Right lobe of liver (tissue), 6 donors: ENCODE measurements at regions not wholly inside any gene's neighbourhood (a gene's known extent, or its start where the extent isn't known, plus 50 kb on each side); places are given as distances from the start of the nearest gene placed in this dataset.

Experiments used
- ATAC-seq, 4 donors: fragments of 200-7000 bp; cut with Tn5 transposase; one replicate each; pipeline ENCODE4 v1.9.1; 2020; ENCODE audit warnings: mild to moderate bottlenecking in 4 of 4, moderate library complexity in 4 of 4
- DNase-seq, 3 donors: peaks; one replicate each; pipeline ENCODE4 v3.0.0-alpha.2; 2020
- H3K27ac ChIP-seq, 3 donors: fragments of 200-600 bp; one replicate each; pipeline ENCODE4 v1.8.0; 2022
- H3K27me3 ChIP-seq, 2 donors: fragments of 200-600 bp; one replicate each; pipeline ENCODE4 v1.8.0; 2022
- H3K36me3 ChIP-seq, 4 donors: fragments of 200-600 bp; sonication (generic) in 1 of 4; one replicate each; pipeline versions ENCODE4 v1.5.1 to v1.8.0; 2017 to 2022; ENCODE audit warnings: control low read depth in 1 of 4
- H3K4me1 ChIP-seq, 4 donors: fragments of 200-600 bp; sonication (generic) in 1 of 4; one replicate each; pipeline versions ENCODE4 v1.5.1 to v1.8.0; 2017 to 2022; ENCODE audit warnings: control low read depth in 1 of 4
- H3K4me3 ChIP-seq, 3 donors: fragments of 200-600 bp; one replicate each; pipeline ENCODE4 v1.8.0; 2022
- H3K9me3 ChIP-seq, 4 donors: fragments of 200-600 bp; sonication (generic) in 1 of 4; one replicate each; pipeline versions ENCODE4 v1.5.1 to v1.8.0; 2017 to 2022; ENCODE audit warnings: control low read depth in 1 of 4
- CTCF ChIP-seq, 4 donors: fragments of 200-600 bp in 3 of 4; fragments of 450-650 bp in 1 of 4; IDR thresholded peaks; one replicate each; pipeline versions ENCODE4 v1.5.1 to v1.8.0; 2016 to 2022; ENCODE audit warnings: antibody characterized with exemption in 4 of 4, mild to moderate bottlenecking in 2 of 4
- POLR2A ChIP-seq: fragments of 450-650 bp; IDR thresholded peaks from one replicate; pipeline ENCODE4 v1.6.1; 2017; ENCODE audit warnings: antibody characterized with exemption, mild to moderate bottlenecking
- WGBS: methylation state at CpG from one replicate; pipeline ENCODE4 v1.1.6; 2018; ENCODE audit warnings: low coverage, low lambda C conversion rate; ENCODE audit not compliant: insufficient coverage; ENCODE audit errors: missing lambda C conversion rate; 5-methylcytosine and 5-hydroxymethylcytosine counted together
- intact Hi-C, 2 donors: fragments of 100-400 bp; cut with DNase I; formaldehyde crosslinking; loops; one replicate each; pipeline versions ENCODE4 v1.11.2 to v1.14.1; 2022
- donor health status: DM: no; HTN: yes; CAD: no.
- donor health status: DM: no; HTN: no; CAD: no.
- donor health status: DM: no; HTN: no; CAD: no.
- donor health status: DM: no; HTN: yes; CAD: no.
- donor health status: DM: no; HTN: yes; CAD: no.

- no peak overlapping the region for H3K27ac ChIP-seq
- no peaks in the 10 kb centered on the region for H3K27me3 ChIP-seq
- DNase-seq (no peak), ATAC-seq (no peak)
- intact Hi-C loops, result no loop called here
- no peaks in the 10 kb centered on the region for H3K9me3 ChIP-seq
- no peak overlapping the region for H3K4me3 ChIP-seq
- H3K4me1 ChIP-seq, result no peaks in the 10 kb centered on the region
- no peak for TF ChIP-seq POLR2A
- TF ChIP-seq CTCF (IDR thresholded peaks at IDR 0.05), result no peak
- H3K36me3 ChIP-seq, result no peaks in the 10 kb centered on the region
- WGBS, result 83% methylated on average over 4 of the region's 6 CpGs
These were observed 1178.4 kb upstream of the PCDH7 start for GRCh38 chr4:29541757-29542156.

GRCh38 chr4:29549342-29549741, 1170.8 kb upstream of the PCDH7 start:
- Histone ChIP-seq H3K27ac (no peak overlapping the region), H3K36me3 (no peaks in the 10 kb centered on the region), H3K4me1 (no peaks in the 10 kb centered on the region), H3K27me3 (no peaks in the 10 kb centered on the region), H3K9me3 (no peaks in the 10 kb centered on the region), H3K4me3 (no peak overlapping the region)
- TF ChIP-seq POLR2A (no peak), CTCF (IDR thresholded peaks at IDR 0.05) (no peak)
- DNase-seq (no peak), ATAC-seq (no peak)
- intact Hi-C loops, result no loop called here

GRCh38 chr4:29551821-29552220, 1168.3 kb upstream of the PCDH7 start:
- TF ChIP-seq POLR2A (no peak), CTCF (IDR thresholded peaks at IDR 0.05) (no peak)
- WGBS, result 38% methylated on average over 1 of the region's 1 CpG
- Histone ChIP-seq H3K36me3 (no peaks in the 10 kb centered on the region), H3K27me3 (no peaks in the 10 kb centered on the region), H3K4me1 (no peaks in the 10 kb centered on the region), H3K4me3 (no peak overlapping the region), H3K27ac (no peak overlapping the region), H3K9me3 (no peaks in the 10 kb centered on the region)
- ATAC-seq (no peak), DNase-seq (no peak)
- intact Hi-C loops, result no loop called here

GRCh38 chr4:29553846-29554245, 1166.3 kb upstream of the PCDH7 start:
- intact Hi-C loops, result no loop called here
- no peak for TF ChIP-seq CTCF (IDR thresholded peaks at IDR 0.05)
- TF ChIP-seq POLR2A, result no peak
- Histone ChIP-seq H3K4me3 (no peak overlapping the region), H3K4me1 (no peaks in the 10 kb centered on the region), H3K36me3 (no peaks in the 10 kb centered on the region), H3K9me3 (no peaks in the 10 kb centered on the region), H3K27ac (no peak overlapping the region), H3K27me3 (no peaks in the 10 kb centered on the region)
- DNase-seq, result no peak
- 42% methylated on average over 1 of the region's 1 CpG for WGBS
- no peak for ATAC-seq

GRCh38 chr4:29558789-29559188, 1161.4 kb upstream of the PCDH7 start:
- no peak for TF ChIP-seq CTCF (IDR thresholded peaks at IDR 0.05)
- no peak for TF ChIP-seq POLR2A
- intact Hi-C loops, result no loop called here

More at GRCh38 chr4:29558789-29559188, 1161.4 kb upstream of the PCDH7 start:
- H3K4me3 ChIP-seq, result no peak overlapping the region
- no peaks in the 10 kb centered on the region for H3K4me1 ChIP-seq
- H3K9me3 ChIP-seq, result no peaks in the 10 kb centered on the region
- ATAC-seq (no peak), DNase-seq (no peak)
- H3K27me3 ChIP-seq, result no peaks in the 10 kb centered on the region
- no peaks in the 10 kb centered on the region for H3K36me3 ChIP-seq
- H3K27ac ChIP-seq, result no peak overlapping the region
